ENCODE measurements at regions not wholly inside any gene's neighbourhood (a gene's known extent, or its start where the extent isn't known, plus 50 kb on each side); places are given as distances from the start of the nearest gene placed in this dataset.

- TF ChIP-seq POLR2A (IDR thresholded peaks at IDR 0.05) (no peak), CTCF (IDR thresholded peaks at IDR 0.05) (no peak)
These were observed 129.7 kb downstream of the OSR1 start for GRCh38 chr2:19228715-19229114.
